Ascending aorta (tissue), 2 donors: ENCODE measurements at regions not wholly inside any gene's neighbourhood (a gene's known extent, or its start where the extent isn't known, plus 50 kb on each side); places are given as distances from the start of the nearest gene placed in this dataset.

Experiments used
- DNase-seq, 2 donors: peaks; one replicate each; pipeline ENCODE4 v3.0.0-alpha.2; 2019; ENCODE audit warnings: low spot score in 2 of 2
- H3K27ac ChIP-seq, 2 donors: fragments of 200-600 bp; sonication (generic); one replicate each; pipeline ENCODE4 v1.5.1; 2016 to 2017; ENCODE audit warnings: mild to moderate bottlenecking in 1 of 2
- H3K27me3 ChIP-seq: fragments of 200-600 bp; sonication (generic); one replicate; pipeline ENCODE4 v1.5.1; 2017
- H3K36me3 ChIP-seq, 2 donors: fragments of 200-600 bp; sonication (generic); one replicate each; pipeline ENCODE4 v1.5.1; 2016
- H3K4me1 ChIP-seq, 2 donors: fragments of 200-600 bp; sonication (generic); one replicate each; pipeline ENCODE4 v1.5.1; 2016 to 2017; ENCODE audit warnings: mild to moderate bottlenecking in 1 of 2
- H3K4me3 ChIP-seq, 2 donors: fragments of 200-600 bp; sonication (generic); one replicate each; pipeline ENCODE4 v1.5.1; 2016 to 2017; ENCODE audit warnings: mild to moderate bottlenecking in 1 of 2
- H3K9me3 ChIP-seq, 2 donors: fragments of 200-600 bp; sonication (generic); one replicate each; pipeline ENCODE4 v1.5.1; 2016
- intact Hi-C: fragments of 100-400 bp; cut with DNase I; formaldehyde crosslinking; loops from one replicate; pipeline ENCODE4 v1.15.1; 2023
- TF ChIP-seq, protein P1 (sequence below), 3 experiments: fragments of 200-600 bp in 2 of 3; fragments of 450-650 bp in 1 of 3; sonication (generic) in 2 of 3; IDR thresholded peaks; one replicate each; pipeline ENCODE4 v1.5.1; 2016 to 2019; ENCODE audit warnings: antibody characterized with exemption in 3 of 3, mild to moderate bottlenecking in 1 of 3, moderate library complexity in 1 of 3

DNA sequence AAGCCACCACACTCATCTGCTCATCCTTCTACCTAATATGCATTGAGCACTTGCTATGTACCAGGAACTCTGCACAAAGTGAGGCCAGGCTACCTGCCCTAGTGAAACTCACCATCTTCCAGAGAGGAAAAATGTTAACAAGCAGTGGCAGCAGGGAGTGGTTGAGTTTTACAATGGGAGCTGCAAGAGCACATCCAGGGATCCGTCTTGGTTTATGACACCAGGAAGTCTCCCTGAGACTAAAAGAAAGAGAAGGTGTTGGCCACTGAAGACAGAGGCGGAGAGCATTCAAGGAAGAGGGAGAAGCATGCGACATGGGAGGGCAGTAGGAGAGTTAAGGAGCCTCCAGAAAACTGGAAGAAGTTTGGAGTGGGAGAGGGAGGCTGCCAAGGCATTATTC, 178.1 kb upstream of the CPEB2 start:
- H3K27me3 ChIP-seq: no peaks in the 10 kb centered on the region
- H3K9me3 ChIP-seq: no peaks in the 10 kb centered on the region
- no peak overlapping the region for H3K27ac ChIP-seq
- no peaks in the 10 kb centered on the region for H3K4me1 ChIP-seq
- DNase-seq: no peak
- TF ChIP-seq, protein P1, sequence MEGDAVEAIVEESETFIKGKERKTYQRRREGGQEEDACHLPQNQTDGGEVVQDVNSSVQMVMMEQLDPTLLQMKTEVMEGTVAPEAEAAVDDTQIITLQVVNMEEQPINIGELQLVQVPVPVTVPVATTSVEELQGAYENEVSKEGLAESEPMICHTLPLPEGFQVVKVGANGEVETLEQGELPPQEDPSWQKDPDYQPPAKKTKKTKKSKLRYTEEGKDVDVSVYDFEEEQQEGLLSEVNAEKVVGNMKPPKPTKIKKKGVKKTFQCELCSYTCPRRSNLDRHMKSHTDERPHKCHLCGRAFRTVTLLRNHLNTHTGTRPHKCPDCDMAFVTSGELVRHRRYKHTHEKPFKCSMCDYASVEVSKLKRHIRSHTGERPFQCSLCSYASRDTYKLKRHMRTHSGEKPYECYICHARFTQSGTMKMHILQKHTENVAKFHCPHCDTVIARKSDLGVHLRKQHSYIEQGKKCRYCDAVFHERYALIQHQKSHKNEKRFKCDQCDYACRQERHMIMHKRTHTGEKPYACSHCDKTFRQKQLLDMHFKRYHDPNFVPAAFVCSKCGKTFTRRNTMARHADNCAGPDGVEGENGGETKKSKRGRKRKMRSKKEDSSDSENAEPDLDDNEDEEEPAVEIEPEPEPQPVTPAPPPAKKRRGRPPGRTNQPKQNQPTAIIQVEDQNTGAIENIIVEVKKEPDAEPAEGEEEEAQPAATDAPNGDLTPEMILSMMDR (IDR thresholded peaks at IDR 0.05): no peak
- intact Hi-C loops: no loop called here
- no peaks in the 10 kb centered on the region for H3K36me3 ChIP-seq
- H3K4me3 ChIP-seq: no peak overlapping the region

DNA sequence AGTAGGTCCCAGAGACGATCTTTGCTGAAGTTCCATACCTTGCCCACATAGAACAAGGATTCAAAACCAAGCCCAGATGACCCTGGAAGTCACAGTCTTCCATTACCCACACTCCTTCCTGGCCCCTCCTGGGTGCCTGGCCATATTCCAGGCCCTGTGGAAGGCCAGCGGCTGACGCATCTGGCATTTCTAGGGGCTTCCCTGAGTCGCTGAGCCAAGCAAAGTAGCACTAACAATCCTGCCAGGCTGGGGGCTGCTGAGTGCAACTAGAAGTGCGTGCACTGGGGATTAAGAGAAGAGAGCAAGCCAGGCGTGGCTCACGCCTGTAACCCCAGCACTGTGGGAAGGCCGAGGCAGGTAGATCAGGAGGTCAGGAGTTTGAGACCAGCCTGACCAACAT, 175.2 kb upstream of the CPEB2 start:
- Histone ChIP-seq H3K36me3 (no peaks in the 10 kb centered on the region), H3K27me3 (no peaks in the 10 kb centered on the region), H3K9me3 (no peaks in the 10 kb centered on the region), H3K4me3 (no peak overlapping the region), H3K27ac (no peak overlapping the region), H3K4me1 (no peaks in the 10 kb centered on the region)
- intact Hi-C loops: no loop called here
- TF ChIP-seq, protein P1 (IDR thresholded peaks at IDR 0.05): no peak
- no peak for DNase-seq

DNA sequence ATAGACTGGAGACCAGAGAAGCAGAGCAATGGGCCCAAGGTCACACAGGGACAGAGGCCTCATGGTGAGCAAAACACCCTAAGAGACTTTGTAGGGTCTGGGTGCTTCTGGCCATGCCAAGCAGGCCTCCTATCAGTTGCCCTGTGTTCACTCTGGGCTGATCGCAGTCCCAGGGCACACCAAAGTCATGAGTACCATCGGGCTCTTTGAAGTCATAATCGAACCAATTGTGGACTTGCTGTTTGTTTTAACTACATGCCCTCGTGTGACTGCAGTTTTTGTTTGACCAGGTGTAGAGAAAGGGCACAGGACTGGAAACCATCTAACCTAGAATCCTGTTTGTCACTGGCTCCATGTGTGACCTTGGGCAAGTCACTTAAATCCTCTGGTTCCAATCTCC, 172.5 kb upstream of the CPEB2 start:
- no peaks in the 10 kb centered on the region for H3K9me3 ChIP-seq
- H3K27ac ChIP-seq: no peak overlapping the region
- intact Hi-C loops: no loop called here
- H3K27me3 ChIP-seq: no peaks in the 10 kb centered on the region
- no peaks in the 10 kb centered on the region for H3K4me1 ChIP-seq
- H3K4me3 ChIP-seq: no peak overlapping the region
- TF ChIP-seq, protein P1 (IDR thresholded peaks at IDR 0.05): no peak
- DNase-seq: no peak
- H3K36me3 ChIP-seq: no peaks in the 10 kb centered on the region

DNA sequence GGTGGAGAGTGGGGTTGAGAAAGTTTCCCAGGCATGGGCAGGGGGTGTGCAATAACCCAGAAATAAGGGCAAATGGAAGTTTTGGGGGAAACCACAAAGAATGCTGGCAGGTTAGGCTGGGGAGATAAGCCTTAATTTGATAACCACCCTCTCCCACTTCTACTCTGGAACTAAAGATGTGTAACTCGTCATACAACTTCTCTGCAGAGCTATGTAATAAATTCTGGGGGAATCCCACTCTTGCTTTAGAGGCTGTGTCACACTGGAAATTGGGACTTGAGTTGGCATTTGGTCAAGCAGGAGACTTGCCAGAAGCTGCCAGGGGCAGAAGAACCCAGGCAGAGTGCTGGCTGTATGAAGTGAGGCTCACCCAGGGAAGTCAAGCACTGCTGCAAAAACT, 170.9 kb upstream of the CPEB2 start:
- Histone ChIP-seq H3K36me3 (no peaks in the 10 kb centered on the region), H3K27me3 (no peaks in the 10 kb centered on the region), H3K4me3 (no peak overlapping the region), H3K4me1 (no peaks in the 10 kb centered on the region), H3K27ac (no peak overlapping the region), H3K9me3 (no peaks in the 10 kb centered on the region)
- DNase-seq: no peak
- intact Hi-C loops: no loop called here
- TF ChIP-seq, protein P1 (IDR thresholded peaks at IDR 0.05): no peak

DNA sequence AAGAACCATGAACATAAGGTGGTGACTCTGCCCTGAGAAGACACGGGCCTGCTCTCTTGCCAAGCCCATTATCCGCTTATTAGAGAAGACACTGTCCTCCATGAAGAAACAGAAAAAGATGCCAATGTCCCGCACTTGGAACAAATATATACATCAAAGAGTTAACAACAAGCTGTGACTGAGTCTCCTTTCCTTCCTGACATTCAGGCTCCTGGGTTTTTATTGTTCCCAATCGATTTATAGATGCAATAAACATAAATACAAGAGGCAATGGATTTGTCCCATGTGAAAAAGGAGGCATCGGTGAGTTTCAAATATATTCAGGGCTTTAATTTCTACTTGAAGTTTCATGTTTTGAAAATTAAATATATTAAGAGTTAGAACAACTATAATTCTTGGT, 169.2 kb upstream of the CPEB2 start:
- DNase-seq: no peak
- Histone ChIP-seq H3K9me3 (no peaks in the 10 kb centered on the region), H3K27me3 (no peaks in the 10 kb centered on the region), H3K4me3 (no peak overlapping the region), H3K27ac (no peak overlapping the region), H3K4me1 (no peaks in the 10 kb centered on the region), H3K36me3 (no peaks in the 10 kb centered on the region)
- intact Hi-C loops: no loop called here
- TF ChIP-seq, protein P1 (IDR thresholded peaks at IDR 0.05): no peak

DNA sequence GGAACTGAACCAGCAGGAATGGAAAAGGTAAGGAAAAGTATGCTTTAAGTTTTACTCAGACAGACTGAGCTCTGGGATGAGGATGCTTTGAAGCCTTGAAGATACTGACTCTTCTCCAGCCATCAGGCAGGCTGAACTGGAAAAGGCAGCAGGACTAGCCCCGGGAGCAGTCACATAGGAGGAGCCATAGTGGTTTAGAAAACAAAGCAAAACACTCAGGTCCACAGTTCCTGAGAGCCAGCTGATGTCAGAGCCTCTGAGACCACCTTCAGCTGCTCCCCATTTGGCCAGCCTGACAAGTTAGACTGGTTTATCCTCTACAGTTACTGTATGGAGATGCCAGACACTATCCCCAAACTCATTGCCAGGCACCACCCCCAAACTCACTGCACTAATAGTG, 167.9 kb upstream of the CPEB2 start:
- Histone ChIP-seq H3K4me1 (no peaks in the 10 kb centered on the region), H3K4me3 (no peak overlapping the region), H3K9me3 (no peaks in the 10 kb centered on the region), H3K36me3 (no peaks in the 10 kb centered on the region), H3K27ac (no peak overlapping the region), H3K27me3 (no peaks in the 10 kb centered on the region)
- intact Hi-C loops: no loop called here
- DNase-seq: no peak
- TF ChIP-seq, protein P1 (IDR thresholded peaks at IDR 0.05): no peak
